ENCODE measurements at regions not wholly inside any gene's neighbourhood (a gene's known extent, or its start where the extent isn't known, plus 50 kb on each side); places are given as distances from the start of the nearest gene placed in this dataset.

- no peak for TF ChIP-seq EZH2 (IDR thresholded peaks at IDR 0.05; ENCODE audit: insufficient read depth, poor library complexity, severe bottlenecking)
- no peak for TF ChIP-seq EZH2phosphoT487 (IDR thresholded peaks at IDR 0.05; ENCODE audit: insufficient read depth, low read depth)
These were observed 1038.7 kb downstream of the IGSF11 start for GRCh38 chr3:117995842-117996437.

All from GM23248 (cell line).